K562 (cell line): ENCODE measurements at regions not wholly inside any gene's neighbourhood (a gene's known extent, or its start where the extent isn't known, plus 50 kb on each side); places are given as distances from the start of the nearest gene placed in this dataset.

Source experiments
- ATAC-seq: fragments of 200-7000 bp; cut with Tn5 transposase; 3 replicates; pipeline ENCODE4 v1.9.1; 2020; ENCODE audit warnings: moderate library complexity
- BruUV-seq: library from RNA; stranded (reverse); fragments of 400-500 nt; replicated peaks from 2 replicates; lab custom pipeline; 2021; lab: Mats Ljungman, UMichigan
- CTCF ChIA-PET: fragments of 300-600 bp; formaldehyde crosslinking; extraction: SDS; loops from one replicate; lab custom pipeline; 2021; ENCODE audit warnings: low intra/inter-chr PET ratio; lab: Yijun Ruan, JAX
- POLR2A ChIA-PET: fragments of 300-600, 350-650 bp; sonication (Branson Sonifier 250); formaldehyde crosslinking; extraction: SDS; loops from one replicate; lab custom pipeline; 2021; ENCODE audit warnings: antibody characterized with exemption, inconsistent platforms; lab: Yijun Ruan, JAX
- DNase-seq, 4 experiments: peaks; one replicate each; pipeline versions ENCODE4 v3.0.0 to v3.0.0-alpha.2; 2011 to 2018; ENCODE audit warnings: low spot score in 3 of 4, mixed read lengths in 3 of 4; ENCODE audit errors: extremely low read depth in 1 of 4
- FAIRE-seq: peaks from 2 replicates; lab custom pipeline; 2011; peaks lifted over from hg19 to GRCh38; lab: Jason Lieb, UNC
- H2AFZ ChIP-seq: 2 replicates; pipeline ENCODE4 v1.6.0; 2011; ENCODE audit warnings: low read depth, low read length, control low read depth, inconsistent platforms
- H3K27ac ChIP-seq: fragments of 200-600 bp; 3 replicates; pipeline ENCODE4 v1.8.0; 2011; ENCODE audit warnings: low read depth, mild to moderate bottlenecking, control low read depth, inconsistent platforms, low read length, moderate library complexity, mixed read lengths; ENCODE audit errors: extremely low read depth
- H3K27me3 ChIP-seq, 2 experiments: fragments of 300-600 bp in 1 of 2; 2 replicates in 1 of 2; 3 replicates in 1 of 2; pipeline versions ENCODE4 v1.6.0 to v1.8.0; 2011; ENCODE audit warnings: inconsistent platforms in 2 of 2, low read length in 2 of 2, mild to moderate bottlenecking in 1 of 2, mixed read lengths in 1 of 2, moderate library complexity in 1 of 2; ENCODE audit not compliant: control insufficient read depth in 2 of 2, insufficient read depth in 2 of 2
- H3K36me3 ChIP-seq: fragments of 300-600 bp; 3 replicates; pipeline ENCODE4 v1.8.0; 2011; ENCODE audit warnings: mild to moderate bottlenecking, low read length, inconsistent platforms; ENCODE audit not compliant: control insufficient read depth, insufficient read depth
- H3K4me1 ChIP-seq, 2 experiments: fragments of 200-600 bp in 1 of 2; replicated peaks in 1 of 2; 2 replicates in 1 of 2; 3 replicates in 1 of 2; pipeline versions ENCODE4 v1.5.1 to v1.8.0; 2011; ENCODE audit warnings: inconsistent platforms in 2 of 2, low read length in 2 of 2, mild to moderate bottlenecking in 1 of 2, mixed read lengths in 1 of 2, moderate library complexity in 1 of 2; ENCODE audit not compliant: control insufficient read depth in 2 of 2, insufficient read depth in 2 of 2
- H3K4me2 ChIP-seq: 2 replicates; pipeline ENCODE4 v1.6.1; 2011; ENCODE audit warnings: low read length, control low read depth, inconsistent platforms, mixed read lengths; ENCODE audit not compliant: insufficient read depth
- H3K4me3 ChIP-seq: fragments of 200-600 bp; sonication (generic), shearing (Covaris generic); 2 replicates; pipeline ENCODE4 v1.5.1; 2016; ENCODE audit warnings: control low read depth, inconsistent platforms
- H3K79me2 ChIP-seq: fragments of 200-600 bp; 3 replicates; pipeline ENCODE4 v1.8.0; 2011; ENCODE audit warnings: low read length, inconsistent platforms; ENCODE audit not compliant: control insufficient read depth, insufficient read depth
- H3K9ac ChIP-seq, 2 experiments: 2 replicates each; pipeline versions ENCODE4 v1.6.0 to v1.6.1; 2011; ENCODE audit warnings: low read depth in 2 of 2, low read length in 2 of 2, control low read depth in 1 of 2, inconsistent platforms in 1 of 2, mild to moderate bottlenecking in 1 of 2, mixed read lengths in 1 of 2; ENCODE audit not compliant: insufficient read depth in 1 of 2
- H3K9me1 ChIP-seq: one replicate; pipeline ENCODE4 v1.6.0; 2011; ENCODE audit warnings: inconsistent platforms, mild to moderate bottlenecking, low read length, moderate library complexity; ENCODE audit not compliant: control insufficient read depth, insufficient read depth
- H3K9me3 ChIP-seq: replicated peaks from 2 replicates; pipeline ENCODE4 v1.5.1; 2011; ENCODE audit warnings: low read depth, low read length, inconsistent platforms; ENCODE audit not compliant: control insufficient read depth, insufficient read depth
- H4K20me1 ChIP-seq: replicated peaks from 2 replicates; pipeline ENCODE4 v1.6.1; 2011; ENCODE audit warnings: low read length, inconsistent platforms, mixed read lengths; ENCODE audit not compliant: control insufficient read depth, insufficient read depth
- CBX2 ChIP-seq: fragments of 200-600 bp; sonication (generic); IDR thresholded peaks from one replicate; pipeline ENCODE4 v1.6.1; 2012; ENCODE audit warnings: mild to moderate bottlenecking, low read length, inconsistent platforms; ENCODE audit not compliant: insufficient read depth, poor library complexity, severe bottlenecking
- FUS ChIP-seq: fragments of 200-400 bp; formaldehyde crosslinking; optimal IDR thresholded peaks from 2 replicates; pipeline ENCODE3; 2017; ENCODE audit warnings: low read depth, low read length
- JUNB ChIP-seq: fragments of 450-650 bp; formaldehyde crosslinking; conservative IDR thresholded peaks from 2 replicates; pipeline ENCODE4 v1.4.0; 2020; ENCODE audit warnings: mild to moderate bottlenecking
- L3MBTL2 ChIP-seq: fragments of 450-650 bp; IDR thresholded peaks from 2 replicates; pipeline ENCODE4 v1.6.1; 2016; ENCODE audit warnings: mild to moderate bottlenecking, moderate library complexity
- NBN ChIP-seq: fragments of 450-650 bp; IDR thresholded peaks from 2 replicates; pipeline ENCODE4 v1.6.1; 2016; ENCODE audit warnings: low read depth, mild to moderate bottlenecking
- PHB2 ChIP-seq: fragments of 450-650 bp; IDR thresholded peaks from 2 replicates; pipeline ENCODE4 v1.6.1; 2017; ENCODE audit warnings: low read depth
- PHF8 ChIP-seq: fragments of 200-600 bp; sonication (generic); IDR thresholded peaks from 2 replicates; pipeline ENCODE4 v1.6.1; 2012; ENCODE audit warnings: mixed run types, mild to moderate bottlenecking, inconsistent platforms, low read length, moderate library complexity, borderline replicate concordance
- TEAD1 ChIP-seq, 2 experiments: fragments of 450-650 bp in 1 of 2; sonication (generic) in 1 of 2; formaldehyde crosslinking; IDR thresholded peaks; 2 replicates each; pipeline versions ENCODE4 v1.4.0 to v1.8.0; 2020 to 2022; ENCODE audit warnings: mild to moderate bottlenecking in 2 of 2, missing genetic modification reagents in 1 of 2
- TEAD4 ChIP-seq, 2 experiments: sonication (generic) in 1 of 2; formaldehyde crosslinking in 1 of 2; IDR thresholded peaks; 2 replicates each; pipeline versions ENCODE4 v1.6.1 to v1.8.0; 2012 to 2022; ENCODE audit warnings: borderline replicate concordance in 1 of 2, inconsistent platforms in 1 of 2, low read length in 1 of 2, mild to moderate bottlenecking in 1 of 2, missing genetic modification reagents in 1 of 2
- XRCC4 ChIP-seq: IDR thresholded peaks from one replicate; pipeline ENCODE4 v1.6.1; 2011; ENCODE audit not compliant: insufficient read depth, insufficient read length; ENCODE audit errors: extremely low read depth
- ZNF184 ChIP-seq: sonication (generic); formaldehyde crosslinking; IDR thresholded peaks from 2 replicates; pipeline ENCODE4 v1.5.0; 2020; ENCODE audit warnings: missing genetic modification reagents
- ZNF224 ChIP-seq: sonication (generic); formaldehyde crosslinking; IDR thresholded peaks from 2 replicates; pipeline ENCODE4 v1.8.0; 2022; ENCODE audit warnings: mild to moderate bottlenecking, missing genetic modification reagents
- WGBS: fragments of 100-300 bp; shearing (Covaris generic); methylation state at CpG from one replicate; pipeline ENCODE4 v1.1.6; 2016; ENCODE audit warnings: low coverage, mixed read lengths; ENCODE audit not compliant: insufficient coverage; ENCODE audit errors: missing lambda C conversion rate; 5-methylcytosine and 5-hydroxymethylcytosine counted together
- in situ Hi-C: fragments of 300-500 bp; cut with MboI; formaldehyde crosslinking; loops from 4 replicates; pipeline ENCODE4 v1.15.0; 2018; ENCODE audit warnings: inconsistent platforms, mixed read lengths
- intact Hi-C: fragments of 100-400 bp; cut with micrococcal nuclease; formaldehyde crosslinking; loops from 2 replicates; pipeline ENCODE4 v1.14.2; 2022
- TF ChIP-seq, protein P1 (sequence below): sonication (generic); formaldehyde crosslinking; IDR thresholded peaks from 2 replicates; pipeline ENCODE4 v1.8.0; 2022; ENCODE audit warnings: mild to moderate bottlenecking, missing genetic modification reagents
- TF ChIP-seq, protein P2 (sequence below), 3 experiments: IDR thresholded peaks in 2 of 3; conservative IDR thresholded peaks in 1 of 3; 2 replicates each; pipeline ENCODE4 v1.5.1; 2011 to 2012; ENCODE audit warnings: low read length in 3 of 3, mild to moderate bottlenecking in 3 of 3, control low read depth in 2 of 3, improper control_type of control experiment in 1 of 3, inconsistent platforms in 1 of 3, low read depth in 1 of 3, mixed read lengths in 1 of 3, moderate library complexity in 1 of 3; ENCODE audit not compliant: insufficient read depth in 2 of 3
- TF ChIP-seq, protein P3 (sequence below): fragments of 200-800 bp; sonication (Bioruptor generic); IDR thresholded peaks from 2 replicates; pipeline ENCODE4 v1.6.1; 2017; ENCODE audit warnings: missing genetic modification characterization, missing compliant biosample characterization
- TF ChIP-seq, protein P4 (sequence below), 2 experiments: fragments of 250-450 bp in 1 of 2; fragments of 450-650 bp in 1 of 2; sonication (Bioruptor Pico) in 1 of 2; IDR thresholded peaks; 2 replicates each; pipeline versions ENCODE4 v1.6.1 to v1.8.0; 2016 to 2021; ENCODE audit warnings: mild to moderate bottlenecking in 2 of 2, moderate library complexity in 2 of 2, missing compliant biosample characterization in 1 of 2, missing genetic modification characterization in 1 of 2

DNA sequence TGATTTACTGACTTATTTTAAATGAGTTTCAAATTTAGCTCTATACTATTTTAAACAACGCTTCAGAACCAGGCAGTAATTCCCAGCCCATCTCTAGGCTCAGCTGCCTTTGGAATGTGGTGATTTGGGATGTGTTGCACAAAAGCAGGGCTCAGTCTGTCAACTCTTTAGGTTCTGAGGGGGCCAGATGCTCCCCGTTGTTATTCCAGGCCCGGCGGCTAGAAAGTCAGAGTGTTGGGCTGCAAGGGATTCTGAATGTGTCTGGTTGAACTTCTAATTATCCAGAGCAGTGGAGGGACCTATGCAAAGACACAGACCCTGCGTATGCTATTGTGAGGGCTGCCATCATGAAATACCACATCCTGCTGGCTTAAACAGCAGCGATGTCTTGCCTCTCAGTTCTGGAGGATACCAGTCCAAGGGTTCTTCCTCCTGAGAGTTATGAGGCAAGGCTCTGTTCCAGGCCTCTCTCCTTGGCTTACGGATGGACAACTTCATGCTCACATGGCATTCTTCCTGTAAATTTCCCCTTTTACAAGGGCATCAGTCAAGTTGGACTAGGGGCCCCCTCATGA, 123.2 kb upstream of the TRIM2 start:
- no peak overlapping the region for H3K27ac ChIP-seq
- H3K9me1 ChIP-seq, result no peaks in the 10 kb centered on the region
- H2AFZ ChIP-seq, result no peak overlapping the region
- DNase-seq (no peak), FAIRE-seq (no peak), ATAC-seq (no peak)
- ChIA-PET CTCF (interaction anchor here (0.5 kb wide), 1 partner anchor 649 kb away, joined by 4 read pairs; no protein-coding TSS in a partner anchor), POLR2A (no interaction called here)
- H3K27me3 ChIP-seq, result peaks cover 4 to 46% of the 10 kb centered on the region in 2 experiments
- H3K9me3 ChIP-seq, result no peaks in the 10 kb centered on the region
- H4K20me1 ChIP-seq, result peaks cover 6% of the 10 kb centered on the region
- intact Hi-C loops, result loop anchor here (10.0 kb wide), 1 partner anchor 564 kb away; no protein-coding TSS in a partner anchor
- 5% methylated on average over 7 of the region's 7 CpGs for WGBS
- H3K4me2 ChIP-seq, result no peak overlapping the region
- no peak overlapping the region for H3K4me3 ChIP-seq
- no peaks in the 10 kb centered on the region for H3K36me3 ChIP-seq
- H3K79me2 ChIP-seq, result no peaks in the 10 kb centered on the region
- in situ Hi-C loops, result no loop called here
- no peak overlapping the region for H3K9ac ChIP-seq
- no TSS peak for BruUV-seq
- H3K4me1 ChIP-seq, result no peaks in the 10 kb centered on the region
- TF ChIP-seq PHF8, result no peak
- no peak for TF ChIP-seq TEAD1 (CRISPR knock-in tag; IDR thresholded peaks at IDR 0.05)
- TF ChIP-seq, protein P1, sequence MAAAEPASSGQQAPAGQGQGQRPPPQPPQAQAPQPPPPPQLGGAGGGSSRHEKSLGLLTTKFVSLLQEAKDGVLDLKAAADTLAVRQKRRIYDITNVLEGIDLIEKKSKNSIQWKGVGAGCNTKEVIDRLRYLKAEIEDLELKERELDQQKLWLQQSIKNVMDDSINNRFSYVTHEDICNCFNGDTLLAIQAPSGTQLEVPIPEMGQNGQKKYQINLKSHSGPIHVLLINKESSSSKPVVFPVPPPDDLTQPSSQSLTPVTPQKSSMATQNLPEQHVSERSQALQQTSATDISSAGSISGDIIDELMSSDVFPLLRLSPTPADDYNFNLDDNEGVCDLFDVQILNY, result no peak
- TF ChIP-seq L3MBTL2, result no peak
- TF ChIP-seq NBN, result no peak
- TF ChIP-seq FUS, result no peak
- TF ChIP-seq, protein P2, sequence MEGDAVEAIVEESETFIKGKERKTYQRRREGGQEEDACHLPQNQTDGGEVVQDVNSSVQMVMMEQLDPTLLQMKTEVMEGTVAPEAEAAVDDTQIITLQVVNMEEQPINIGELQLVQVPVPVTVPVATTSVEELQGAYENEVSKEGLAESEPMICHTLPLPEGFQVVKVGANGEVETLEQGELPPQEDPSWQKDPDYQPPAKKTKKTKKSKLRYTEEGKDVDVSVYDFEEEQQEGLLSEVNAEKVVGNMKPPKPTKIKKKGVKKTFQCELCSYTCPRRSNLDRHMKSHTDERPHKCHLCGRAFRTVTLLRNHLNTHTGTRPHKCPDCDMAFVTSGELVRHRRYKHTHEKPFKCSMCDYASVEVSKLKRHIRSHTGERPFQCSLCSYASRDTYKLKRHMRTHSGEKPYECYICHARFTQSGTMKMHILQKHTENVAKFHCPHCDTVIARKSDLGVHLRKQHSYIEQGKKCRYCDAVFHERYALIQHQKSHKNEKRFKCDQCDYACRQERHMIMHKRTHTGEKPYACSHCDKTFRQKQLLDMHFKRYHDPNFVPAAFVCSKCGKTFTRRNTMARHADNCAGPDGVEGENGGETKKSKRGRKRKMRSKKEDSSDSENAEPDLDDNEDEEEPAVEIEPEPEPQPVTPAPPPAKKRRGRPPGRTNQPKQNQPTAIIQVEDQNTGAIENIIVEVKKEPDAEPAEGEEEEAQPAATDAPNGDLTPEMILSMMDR (IDR thresholded peaks at IDR 0.05 in 2 of 3, conservative IDR thresholded peaks at IDR 0.05 in 1 of 3; ENCODE audit: insufficient read depth in 2 of 3, low read depth in 1 of 3, low read length in 3 of 3), result no peak
- no peak for TF ChIP-seq TEAD4 (IDR thresholded peaks at IDR 0.05; ENCODE audit: low read length)
- TF ChIP-seq TEAD4 (CRISPR knock-in tag; IDR thresholded peaks at IDR 0.05; ENCODE audit: borderline replicate concordance), result no peak
- TF ChIP-seq ZNF184 (CRISPR knock-in tag), result no peak
- no peak for TF ChIP-seq JUNB (CRISPR knock-in tag)
- TF ChIP-seq ZNF224, result no peak
- no peak for TF ChIP-seq PHB2
- no peak for TF ChIP-seq CBX2
- no peak for TF ChIP-seq XRCC4
- TF ChIP-seq, protein P3, sequence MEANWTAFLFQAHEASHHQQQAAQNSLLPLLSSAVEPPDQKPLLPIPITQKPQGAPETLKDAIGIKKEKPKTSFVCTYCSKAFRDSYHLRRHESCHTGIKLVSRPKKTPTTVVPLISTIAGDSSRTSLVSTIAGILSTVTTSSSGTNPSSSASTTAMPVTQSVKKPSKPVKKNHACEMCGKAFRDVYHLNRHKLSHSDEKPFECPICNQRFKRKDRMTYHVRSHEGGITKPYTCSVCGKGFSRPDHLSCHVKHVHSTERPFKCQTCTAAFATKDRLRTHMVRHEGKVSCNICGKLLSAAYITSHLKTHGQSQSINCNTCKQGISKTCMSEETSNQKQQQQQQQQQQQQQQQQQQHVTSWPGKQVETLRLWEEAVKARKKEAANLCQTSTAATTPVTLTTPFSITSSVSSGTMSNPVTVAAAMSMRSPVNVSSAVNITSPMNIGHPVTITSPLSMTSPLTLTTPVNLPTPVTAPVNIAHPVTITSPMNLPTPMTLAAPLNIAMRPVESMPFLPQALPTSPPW (CRISPR knock-in tag), result no peak
- TF ChIP-seq, protein P4, sequence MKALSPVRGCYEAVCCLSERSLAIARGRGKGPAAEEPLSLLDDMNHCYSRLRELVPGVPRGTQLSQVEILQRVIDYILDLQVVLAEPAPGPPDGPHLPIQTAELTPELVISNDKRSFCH (CRISPR knock-in tag; IDR thresholded peaks at IDR 0.05), result no peak
- TF ChIP-seq, protein P4 (tag; IDR thresholded peaks at IDR 0.05), result no peak
